Stimulated activated CD4-positive, alpha-beta T cell treated with anti-CD3 and anti-CD28 coated beads, Interleukin-2, amount 100 ng/mL, for 24 hours (primary cell): ENCODE measurements at regions not wholly inside any gene's neighbourhood (a gene's known extent, or its start where the extent isn't known, plus 50 kb on each side); places are given as distances from the start of the nearest gene placed in this dataset.
"Not testable (repeated sequence)": the region's sequence is repeated elsewhere in the genome, so short reads cannot be mapped to it uniquely, and the experiment has no call there.

ENCODE experiments used
- DNase-seq, 2 donors: peaks; one replicate each; pipeline ENCODE4 v3.0.0-alpha.2; 2020

- peak; percentile 81 to 82 for DNase-seq
These were observed 208.7 kb downstream of the ICOS start for GRCh38 chr2:204145263-204145751.

GRCh38 chr2:204145791-204146190 is 209.2 kb downstream of the ICOS start:
- DNase-seq: peak in 1 of 2 donors; percentile 8

GRCh38 chr2:204147040-204147439 is 210.5 kb downstream of the ICOS start:
- not testable (repeated sequence) for DNase-seq

- no peak for DNase-seq
These were observed 214.2 kb downstream of the ICOS start for GRCh38 chr2:204150721-204151120.

- DNase-seq: no peak
These were observed 216.1 kb downstream of the ICOS start for GRCh38 chr2:204152616-204153015.

GRCh38 chr2:204154863-204155262 is 218.3 kb downstream of the ICOS start:
- DNase-seq: no peak

- DNase-seq: no peak
These were observed 219.9 kb downstream of the ICOS start for GRCh38 chr2:204156456-204156855.

- DNase-seq: no peak
These were observed 221.1 kb downstream of the ICOS start for GRCh38 chr2:204157684-204158083.

- no peak for DNase-seq
These were observed 223.0 kb downstream of the ICOS start for GRCh38 chr2:204159526-204159925.

GRCh38 chr2:204160989-204161388 is 224.4 kb downstream of the ICOS start:
- DNase-seq: no peak

GRCh38 chr2:204161886-204162285 is 225.3 kb downstream of the ICOS start:
- no peak for DNase-seq

- no peak for DNase-seq
These were observed 230.4 kb downstream of the ICOS start for GRCh38 chr2:204166961-204167360.

GRCh38 chr2:204167670-204168069 is 231.1 kb downstream of the ICOS start:
- not testable (repeated sequence) for DNase-seq

- no peak for DNase-seq
These were observed 233.8 kb downstream of the ICOS start for GRCh38 chr2:204170411-204170810.

GRCh38 chr2:204171432-204172144 is 235.0 kb downstream of the ICOS start:
- no peak for DNase-seq

GRCh38 chr2:204172145-204172600 is 235.6 kb downstream of the ICOS start:
- no peak for DNase-seq

- DNase-seq: no peak
These were observed 237.5 kb downstream of the ICOS start for GRCh38 chr2:204174034-204174433.

GRCh38 chr2:204175552-204176271 is 239.1 kb downstream of the ICOS start:
- DNase-seq: no peak

- DNase-seq: no peak
These were observed 239.7 kb downstream of the ICOS start for GRCh38 chr2:204176306-204176705.

GRCh38 chr2:204177251-204177976 is 240.9 kb downstream of the ICOS start:
- no peak for DNase-seq

- DNase-seq: peak; percentile 81 to 82
These were observed 241.5 kb downstream of the ICOS start for GRCh38 chr2:204177977-204178522.

GRCh38 chr2:204180649-204181048 is 244.1 kb downstream of the ICOS start:
- no peak for DNase-seq

GRCh38 chr2:204183608-204184007 is 247.0 kb downstream of the ICOS start:
- DNase-seq: no peak
